Panc1 (cell line): ENCODE measurements at regions not wholly inside any gene's neighbourhood (a gene's known extent, or its start where the extent isn't known, plus 50 kb on each side); places are given as distances from the start of the nearest gene placed in this dataset.

Experiments
- ATAC-seq: fragments of 200-7000 bp; cut with Tn5 transposase; 2 replicates; pipeline ENCODE4 v1.9.1; 2020; ENCODE audit warnings: mild to moderate bottlenecking, moderate library complexity
- BruUV-seq: library from RNA; stranded (reverse); fragments of 400-500 nt; replicated peaks from 2 replicates; lab custom pipeline; 2021; lab: Mats Ljungman, UMichigan
- CTCF ChIA-PET: fragments of 300-600 bp; sonication (Branson Sonifier 250); formaldehyde crosslinking; loops from one replicate; lab custom pipeline; 2022; ENCODE audit warnings: antibody characterized with exemption; lab: Charles Lee
- POLR2A ChIA-PET: fragments of 300-600 bp; sonication (Branson Sonifier 250); formaldehyde crosslinking; loops from one replicate; lab custom pipeline; 2022; ENCODE audit warnings: antibody characterized with exemption; lab: Charles Lee
- DNase-seq: peaks from one replicate; pipeline ENCODE4 v3.0.0-alpha.2; 2010; ENCODE audit warnings: low read depth, low spot score
- H3K27ac ChIP-seq: 2 replicates; pipeline ENCODE4 v1.5.1; 2011; ENCODE audit warnings: mild to moderate bottlenecking, low read length, inconsistent platforms
- H3K27me3 ChIP-seq: fragments of 200-500 bp; sonication (Bioruptor generic); 2 replicates; pipeline ENCODE4 v1.6.0; 2014; ENCODE audit warnings: low read length, inconsistent platforms; ENCODE audit not compliant: control insufficient read depth, insufficient read depth
- H3K36me3 ChIP-seq: fragments of 200-500 bp; sonication (Bioruptor generic); 2 replicates; pipeline ENCODE4 v1.5.1; 2014; ENCODE audit warnings: inconsistent platforms, mild to moderate bottlenecking, low read length, moderate library complexity; ENCODE audit not compliant: control insufficient read depth, insufficient read depth
- H3K4me1 ChIP-seq: 2 replicates; pipeline ENCODE4 v1.5.1; 2011; ENCODE audit warnings: inconsistent platforms, mild to moderate bottlenecking, low read length, moderate library complexity; ENCODE audit not compliant: control insufficient read depth, insufficient read depth
- H3K4me3 ChIP-seq, 2 experiments: 2 replicates each; pipeline ENCODE4 v1.5.1; 2011 to 2012; ENCODE audit warnings: low read depth in 2 of 2, low read length in 2 of 2, mild to moderate bottlenecking in 2 of 2, inconsistent platforms in 1 of 2, moderate library complexity in 1 of 2
- H3K9me3 ChIP-seq: fragments of 200-500 bp; sonication (Bioruptor generic); 2 replicates; pipeline ENCODE4 v1.5.1; 2014; ENCODE audit warnings: low read depth, mild to moderate bottlenecking, inconsistent platforms, low read length, moderate library complexity; ENCODE audit not compliant: control insufficient read depth, insufficient read depth
- CTCF ChIP-seq: fragments of 450-650 bp; IDR thresholded peaks from 2 replicates; pipeline ENCODE4 v1.5.1; 2017; ENCODE audit warnings: mild to moderate bottlenecking
- POLR2AphosphoS5 ChIP-seq: IDR thresholded peaks from 2 replicates; pipeline ENCODE4 v1.6.1; 2012; ENCODE audit warnings: mild to moderate bottlenecking, low read depth, low read length, moderate library complexity
- REST ChIP-seq, 2 experiments: IDR thresholded peaks; 2 replicates each; pipeline ENCODE4 v1.6.1; 2011 to 2012; ENCODE audit warnings: low read depth in 2 of 2, control low read depth in 1 of 2, low read length in 1 of 2, mild to moderate bottlenecking in 1 of 2, moderate library complexity in 1 of 2; ENCODE audit not compliant: insufficient read depth in 1 of 2
- SIN3A ChIP-seq: IDR thresholded peaks from 2 replicates; pipeline ENCODE4 v1.6.1; 2012; ENCODE audit warnings: low read depth, mild to moderate bottlenecking, low read length, moderate library complexity, borderline replicate concordance; ENCODE audit not compliant: insufficient read depth
- TCF7L2 ChIP-seq: IDR thresholded peaks from 2 replicates; pipeline ENCODE4 v1.6.1; 2011; ENCODE audit warnings: mild to moderate bottlenecking, low read depth, low read length, inconsistent platforms
- in situ Hi-C: cut with HindIII; loops from 2 replicates; pipeline ENCODE4 v1.10.0; 2016; ENCODE audit warnings: low sequenced_read_pairs, low pct_unique_long_range_greater_than_20kb
- intact Hi-C: fragments of 100-400 bp; cut with micrococcal nuclease; formaldehyde crosslinking; loops from one replicate; pipeline ENCODE4 v1.10.0; 2022; ENCODE audit not compliant: unreplicated experiment

GRCh38 chr7:19852192-19852591 is 78.8 kb upstream of the TMEM196 start:
- in situ Hi-C loops (no loop called here), intact Hi-C loops (no loop called here)
- no TSS peak for BruUV-seq
- Histone ChIP-seq H3K4me1 (no peaks in the 10 kb centered on the region), H3K27ac (no peak overlapping the region), H3K36me3 (no peaks in the 10 kb centered on the region), H3K27me3 (no peaks in the 10 kb centered on the region), H3K4me3 (no peak overlapping the region), H3K9me3 (peaks cover 4% of the 10 kb centered on the region; the same call in 1 of the 2 replicates)
- TF ChIP-seq CTCF = no peak
- TF ChIP-seq TCF7L2 = no peak
- no peak for TF ChIP-seq SIN3A
- no peak for TF ChIP-seq POLR2AphosphoS5
- TF ChIP-seq REST (IDR thresholded peaks at IDR 0.05; ENCODE audit: insufficient read depth in 1 of 2, low read depth in 2 of 2, low read length in 1 of 2) = no peak
- DNase-seq (no peak), ATAC-seq (no peak)
- ChIA-PET CTCF (no interaction called here), POLR2A (no interaction called here)

- BruUV-seq = no TSS peak
- intact Hi-C loops = no loop called here
- TF ChIP-seq REST (IDR thresholded peaks at IDR 0.05; ENCODE audit: insufficient read depth in 1 of 2, low read depth in 2 of 2, low read length in 1 of 2) (no peak), CTCF (no peak), SIN3A (no peak), POLR2AphosphoS5 (no peak), TCF7L2 (no peak)
- ATAC-seq = no peak
- H3K36me3 ChIP-seq = no peaks in the 10 kb centered on the region
- ChIA-PET POLR2A (no interaction called here), CTCF (no interaction called here)
- no peak for DNase-seq
- in situ Hi-C loops = no loop called here
- H3K4me3 ChIP-seq = no peak overlapping the region
- H3K27ac ChIP-seq = no peak overlapping the region
- H3K9me3 ChIP-seq = peaks cover 4% of the 10 kb centered on the region; the same call in 1 of the 2 replicates
- no peaks in the 10 kb centered on the region for H3K27me3 ChIP-seq
- no peaks in the 10 kb centered on the region for H3K4me1 ChIP-seq
Measured at GRCh38 chr7:19851504-19851903, 78.1 kb upstream of the TMEM196 start.
